ENCODE measurements at regions not wholly inside any gene's neighbourhood (a gene's known extent, or its start where the extent isn't known, plus 50 kb on each side); places are given as distances from the start of the nearest gene placed in this dataset.

DNA sequence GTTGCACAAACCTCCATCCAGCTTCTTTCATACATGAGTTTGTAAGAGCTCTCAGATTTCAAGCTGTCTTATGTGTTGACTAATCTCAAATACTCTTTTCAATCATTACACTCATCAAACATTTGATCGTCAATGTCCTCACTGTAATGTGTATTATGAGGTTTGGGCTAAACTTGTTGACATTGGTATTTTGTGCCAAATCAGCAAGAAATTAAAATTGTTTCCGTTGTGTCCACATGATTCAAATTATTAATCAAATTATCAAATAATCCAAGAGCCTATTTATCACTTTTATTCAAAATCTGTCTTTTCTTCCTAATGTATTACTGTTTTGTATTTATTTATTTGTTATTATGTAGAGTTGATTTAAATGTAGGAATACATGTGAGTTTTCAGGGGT lies 283.4 kb downstream of the GAS1 start:
- no peak for TF ChIP-seq CTCF (IDR thresholded peaks at IDR 0.05; ENCODE audit: insufficient read depth, low read depth, low read length)
- no peak for TF ChIP-seq EZH2 (IDR thresholded peaks at IDR 0.05; ENCODE audit: insufficient read depth, low read length)

Measured in astrocyte (in vitro differentiated cells and primary cell).